Eye (tissue), 1 donor: ENCODE measurements at regions not wholly inside any gene's neighbourhood (a gene's known extent, or its start where the extent isn't known, plus 50 kb on each side); places are given as distances from the start of the nearest gene placed in this dataset.
A peak's percentile ranks its signal among the peaks of the same experiment; 100 is the strongest.
"Not testable (repeated sequence)": the region's sequence is repeated elsewhere in the genome, so short reads cannot be mapped to it uniquely, and the experiment has no call there.

Source experiments
- DNase-seq: peaks from one replicate; pipeline ENCODE4 v3.0.0-alpha.2; 2015

GRCh38 chr1:30550365-30551220 is 172.8 kb downstream of the MATN1 start:
- DNase-seq: no peak

GRCh38 chr1:30549872-30550271 is 173.5 kb downstream of the MATN1 start:
- not testable (repeated sequence) for DNase-seq

- no peak for DNase-seq
Observed at GRCh38 chr1:30548294-30548693, 175.1 kb downstream of the MATN1 start.

- not testable (repeated sequence) for DNase-seq
Observed at GRCh38 chr1:30547326-30547725, 176.1 kb downstream of the MATN1 start.

- DNase-seq: peak; percentile 52
Observed at GRCh38 chr1:30545365-30545764, 178.0 kb downstream of the MATN1 start.

- DNase-seq: no peak
Observed at GRCh38 chr1:30541721-30542485, 181.5 kb downstream of the MATN1 start.

GRCh38 chr1:30540611-30541192 is 182.7 kb downstream of the MATN1 start:
- DNase-seq: no peak

- no peak for DNase-seq
Observed at GRCh38 chr1:30539884-30540283, 183.5 kb downstream of the MATN1 start.

GRCh38 chr1:30538993-30539867 is 184.2 kb downstream of the MATN1 start:
- no peak for DNase-seq

GRCh38 chr1:30538226-30538992 is 185.0 kb downstream of the MATN1 start:
- peak; percentile 37 for DNase-seq

- no peak for DNase-seq
Observed at GRCh38 chr1:30537279-30537678, 186.1 kb downstream of the MATN1 start.

- DNase-seq: no peak
Observed at GRCh38 chr1:30536530-30536929, 186.9 kb downstream of the MATN1 start.

- DNase-seq: no peak
Observed at GRCh38 chr1:30535595-30536325, 187.6 kb downstream of the MATN1 start.

- DNase-seq: no peak
Observed at GRCh38 chr1:30534551-30534940, 188.8 kb downstream of the MATN1 start.

GRCh38 chr1:30533796-30534550 is 189.4 kb downstream of the MATN1 start:
- DNase-seq: no peak

- DNase-seq: no peak
Observed at GRCh38 chr1:30533141-30533540, 190.2 kb downstream of the MATN1 start.

GRCh38 chr1:30532621-30533020 is 190.8 kb downstream of the MATN1 start:
- DNase-seq: no peak

- DNase-seq: no peak
Observed at GRCh38 chr1:30527511-30528140, 195.8 kb downstream of the MATN1 start.

- DNase-seq: no peak
Observed at GRCh38 chr1:30526652-30527345, 196.6 kb downstream of the MATN1 start.
